Suppressor macrophage treated with lipopolysaccharide for 4 hours (primary cell): ENCODE measurements at regions not wholly inside any gene's neighbourhood (a gene's known extent, or its start where the extent isn't known, plus 50 kb on each side); places are given as distances from the start of the nearest gene placed in this dataset.

ENCODE experiments used
- DNase-seq: peaks from one replicate; pipeline ENCODE4 v3.0.0-alpha.2; 2020

DNA sequence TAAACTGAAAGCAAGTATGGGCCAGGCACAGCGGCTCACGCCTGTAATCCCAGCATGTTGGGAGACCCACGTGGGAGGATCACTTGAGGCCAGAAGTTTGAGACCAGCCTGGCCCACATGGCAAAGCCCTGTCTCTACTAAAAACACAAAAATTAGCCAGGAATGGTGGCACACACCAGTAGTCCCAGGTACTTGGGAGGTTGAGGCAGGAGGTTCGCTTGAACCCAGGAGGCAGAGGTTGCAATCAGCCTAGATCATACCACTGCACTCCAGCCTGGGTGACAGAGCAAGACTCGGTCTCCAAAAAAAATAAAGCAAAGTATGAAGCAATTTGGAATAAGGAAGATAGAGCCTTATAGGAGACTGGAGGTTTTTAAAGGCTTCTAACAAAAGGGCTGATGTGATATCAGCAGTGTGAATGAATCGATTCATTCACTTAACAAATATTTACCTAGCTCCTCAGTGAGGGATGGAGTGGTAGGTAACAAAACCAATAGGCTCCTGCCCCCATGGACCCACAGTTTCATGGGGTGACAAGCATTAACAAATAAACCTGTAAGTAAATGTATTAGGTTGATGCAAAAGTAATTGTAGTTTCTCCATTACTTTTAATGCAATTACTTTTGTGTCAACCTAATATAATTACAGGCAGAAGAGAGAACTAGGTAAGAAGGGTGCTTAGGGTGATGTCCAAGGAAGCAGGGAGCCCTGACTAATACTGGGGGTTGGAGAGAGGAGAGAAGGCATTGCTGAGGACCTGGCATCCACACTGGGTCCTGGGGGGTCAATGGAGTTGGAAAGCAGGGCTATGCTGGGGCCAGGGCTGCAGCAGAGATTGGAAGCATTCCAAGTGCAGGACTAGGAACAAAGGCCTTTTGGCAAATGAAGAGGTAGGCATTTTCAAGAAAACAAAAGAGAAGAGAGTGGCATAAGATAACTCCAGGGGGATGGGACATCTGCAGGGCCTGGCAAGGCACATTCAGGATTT lies 195.4 kb upstream of the ARL4C start:
- no peak for DNase-seq

DNA sequence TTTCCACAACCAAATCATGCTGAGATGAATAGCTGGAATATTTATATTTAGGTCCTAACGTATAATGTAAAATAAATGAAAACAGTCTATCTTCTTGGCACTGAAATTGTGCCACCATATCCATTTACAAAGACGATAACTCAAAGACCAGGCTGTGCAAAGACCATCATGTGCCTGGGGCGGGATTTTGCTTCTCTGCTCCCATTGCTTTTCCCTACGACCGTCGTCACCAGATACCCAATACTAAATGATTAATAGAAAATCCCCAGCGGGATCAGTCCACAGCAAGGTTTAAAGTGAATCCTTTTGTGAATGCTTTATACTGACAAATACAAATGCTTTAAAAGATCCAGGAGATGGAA lies 194.3 kb upstream of the ARL4C start:
- DNase-seq = no peak

GRCh38 chr2:234690569-234691213 lies 193.8 kb upstream of the ARL4C start:
- DNase-seq = no peak

- no peak for DNase-seq
These were observed 193.1 kb upstream of the ARL4C start for GRCh38 chr2:234689911-234690379.

DNA sequence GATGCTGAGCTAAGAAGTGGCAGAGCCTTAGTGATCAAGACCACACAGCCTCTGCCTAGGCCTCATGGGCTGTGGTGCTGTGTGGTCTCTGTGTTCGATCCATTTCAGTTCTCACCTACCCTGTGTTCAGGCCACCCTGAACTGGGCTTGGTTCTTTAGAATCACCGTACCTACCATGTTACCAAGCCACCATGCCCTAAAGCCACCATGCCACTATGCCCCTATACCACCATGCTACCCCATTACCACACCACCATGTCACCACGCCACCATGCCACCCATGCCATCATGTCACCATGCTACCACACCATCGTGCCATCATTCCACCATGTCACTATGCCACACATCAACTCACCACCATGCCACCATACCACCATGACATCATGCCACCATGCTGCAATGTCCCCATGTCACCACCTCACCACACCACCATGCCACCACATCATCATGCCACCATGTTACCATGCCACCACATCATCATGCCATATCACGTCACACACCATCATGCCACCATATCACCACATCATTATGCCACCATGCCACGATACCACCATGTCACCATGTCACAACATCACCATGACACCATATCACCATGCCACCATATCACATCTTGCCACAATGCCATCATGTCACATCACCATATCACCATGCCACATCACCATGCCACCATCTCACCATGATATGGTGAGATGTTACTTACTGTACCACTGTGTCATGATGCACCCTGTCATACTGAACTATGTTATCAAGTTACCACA lies 191.0 kb upstream of the ARL4C start:
- DNase-seq = no peak

DNA sequence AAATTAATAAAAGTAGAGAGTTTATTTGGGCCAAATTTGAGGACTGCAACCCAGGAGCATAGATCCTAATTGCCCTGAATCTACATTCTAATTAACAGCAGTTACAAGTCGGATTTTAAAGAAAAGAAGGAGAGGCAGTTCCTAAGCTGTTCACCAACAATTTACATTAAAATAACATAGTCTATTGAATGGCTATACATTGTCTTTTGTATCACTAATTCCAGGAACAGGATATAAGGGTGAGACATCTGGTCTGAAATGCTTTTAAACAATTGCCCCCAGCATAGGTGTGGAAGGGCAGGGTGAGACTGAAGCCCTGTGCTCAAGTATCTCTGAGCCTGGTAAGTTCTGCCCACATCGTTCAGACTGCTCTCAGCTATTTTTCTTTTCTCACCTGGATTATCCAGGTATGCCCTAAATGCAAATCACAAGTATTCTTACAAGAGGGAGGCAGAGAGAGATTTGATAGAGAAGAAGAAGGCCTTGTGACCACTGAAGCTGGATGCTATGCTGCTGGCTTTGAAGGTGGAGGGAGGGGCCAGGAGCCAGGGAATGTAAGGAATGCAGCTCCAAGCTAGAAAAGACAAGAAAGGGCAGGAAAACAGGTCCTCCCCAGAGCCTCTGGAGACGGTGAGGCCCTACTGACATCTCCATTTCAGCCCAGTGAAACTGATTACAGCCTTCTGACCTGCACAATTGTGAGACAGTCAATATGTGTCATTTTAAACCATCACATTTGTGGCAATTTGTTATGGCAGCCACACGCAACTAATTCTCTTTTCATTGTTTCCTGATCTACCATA lies 189.4 kb upstream of the ARL4C start:
- DNase-seq = no peak

GRCh38 chr2:234684466-234684865 lies 187.6 kb upstream of the ARL4C start:
- no peak for DNase-seq

DNA sequence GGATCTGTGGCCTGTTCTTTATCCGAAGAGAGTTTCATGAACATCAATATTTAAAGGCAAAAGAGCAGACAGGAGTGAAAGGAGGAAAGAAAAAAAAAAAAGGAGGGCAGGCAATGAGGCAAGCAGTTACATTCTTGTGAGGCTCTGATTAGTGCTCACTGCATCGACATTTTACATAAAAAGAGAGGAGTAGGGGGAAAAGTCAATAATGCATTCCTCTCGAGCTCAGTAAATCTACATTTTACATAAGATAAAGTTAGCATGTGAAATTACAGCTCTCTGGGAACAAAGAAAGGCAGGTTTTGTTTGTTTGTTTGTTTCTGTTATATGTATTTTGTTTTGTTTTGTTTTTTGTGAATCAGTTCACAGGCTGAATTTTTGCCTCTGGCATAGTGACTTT lies 187.1 kb upstream of the ARL4C start:
- no peak for DNase-seq

DNA sequence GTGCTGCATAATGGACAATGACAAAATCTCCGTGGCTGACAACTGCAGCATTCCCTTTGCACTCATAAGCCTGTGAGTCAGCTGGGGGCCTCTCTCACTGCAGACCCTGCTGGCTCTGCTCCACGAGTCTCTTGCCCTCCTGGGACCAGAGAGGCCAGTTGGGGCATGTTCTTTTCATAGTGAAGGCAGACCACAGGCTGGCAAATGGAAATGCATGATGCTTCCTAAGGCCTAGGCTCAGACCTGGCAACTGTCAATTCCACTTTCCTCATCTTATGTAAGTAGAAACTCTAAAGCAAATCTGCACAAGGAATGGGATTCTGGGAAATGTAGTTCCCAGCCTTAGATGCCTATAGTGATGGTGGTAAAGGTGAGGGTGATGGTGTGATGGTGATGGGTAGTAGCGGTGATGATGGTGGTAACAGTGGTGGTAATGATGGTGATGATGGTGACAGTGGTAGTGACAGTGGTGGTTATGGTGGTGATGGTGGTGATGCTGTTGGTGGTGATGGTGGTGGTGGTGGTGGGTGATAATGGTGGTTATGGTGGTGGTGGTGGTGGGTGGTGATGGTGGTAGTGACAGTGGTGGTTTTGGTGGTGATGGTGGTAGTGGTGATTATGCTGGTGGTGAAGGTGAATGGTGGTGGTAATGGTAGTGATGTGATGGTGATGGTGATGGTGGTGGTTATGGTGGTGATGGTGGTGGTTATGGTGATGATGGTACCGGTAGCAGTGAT lies 185.8 kb upstream of the ARL4C start:
- no peak for DNase-seq

- no peak for DNase-seq
These were observed 184.1 kb upstream of the ARL4C start for GRCh38 chr2:234680688-234681619.

GRCh38 chr2:234679741-234680687 lies 183.1 kb upstream of the ARL4C start:
- no peak for DNase-seq

- no peak for DNase-seq
These were observed 182.4 kb upstream of the ARL4C start for GRCh38 chr2:234679301-234679740.

DNA sequence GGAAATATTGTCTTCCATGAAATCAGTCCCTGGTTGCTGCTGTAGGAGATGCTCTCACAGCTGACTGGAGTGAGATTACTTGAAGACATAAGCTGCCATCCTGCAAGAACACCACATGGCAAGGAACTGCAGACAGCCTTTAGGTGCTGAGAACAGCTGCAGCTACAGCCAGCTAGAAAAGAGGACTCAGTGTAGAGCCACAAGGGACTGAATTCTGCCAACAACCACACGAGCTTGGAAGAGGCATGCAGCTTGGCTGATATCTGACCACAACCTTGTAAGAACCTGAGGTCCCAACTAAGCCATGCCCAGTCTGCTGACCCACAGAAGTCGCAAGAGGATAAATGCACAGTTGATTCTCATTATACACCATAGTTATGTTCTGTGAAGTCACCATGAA lies 181.8 kb upstream of the ARL4C start:
- DNase-seq = no peak

GRCh38 chr2:234677758-234678538 lies 181.1 kb upstream of the ARL4C start:
- no peak for DNase-seq

DNA sequence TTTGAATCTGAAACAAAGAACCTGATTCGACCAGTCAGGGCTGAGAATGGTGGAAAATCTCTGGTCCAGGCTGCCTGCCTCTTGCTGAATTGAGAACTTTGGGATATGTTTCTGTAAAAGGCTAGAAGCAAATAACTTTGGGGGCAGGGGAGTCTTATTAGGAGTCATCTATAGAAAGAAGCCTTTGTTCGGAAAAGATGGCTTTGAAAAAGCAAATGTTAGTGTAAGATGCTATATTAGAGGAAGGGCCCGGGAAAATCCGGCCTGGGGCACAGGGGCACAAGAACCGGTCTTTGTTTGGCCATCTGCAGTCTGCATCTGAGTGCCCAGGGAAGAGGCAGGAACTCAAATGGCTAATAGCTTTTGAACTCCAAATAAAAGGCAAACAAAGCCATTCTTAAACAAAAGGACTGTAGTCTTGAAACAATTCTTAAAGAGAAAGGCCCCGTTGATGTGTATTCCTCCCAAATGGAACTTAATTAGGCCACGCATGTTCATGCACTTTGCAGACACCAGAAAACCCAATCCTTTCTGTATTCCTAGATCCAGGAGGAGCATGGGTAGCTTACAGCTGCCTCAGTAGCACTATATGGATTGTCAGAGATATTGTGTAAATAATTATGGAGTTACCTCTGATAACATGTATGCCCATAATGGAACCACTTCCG lies 180.0 kb upstream of the ARL4C start:
- no peak for DNase-seq

DNA sequence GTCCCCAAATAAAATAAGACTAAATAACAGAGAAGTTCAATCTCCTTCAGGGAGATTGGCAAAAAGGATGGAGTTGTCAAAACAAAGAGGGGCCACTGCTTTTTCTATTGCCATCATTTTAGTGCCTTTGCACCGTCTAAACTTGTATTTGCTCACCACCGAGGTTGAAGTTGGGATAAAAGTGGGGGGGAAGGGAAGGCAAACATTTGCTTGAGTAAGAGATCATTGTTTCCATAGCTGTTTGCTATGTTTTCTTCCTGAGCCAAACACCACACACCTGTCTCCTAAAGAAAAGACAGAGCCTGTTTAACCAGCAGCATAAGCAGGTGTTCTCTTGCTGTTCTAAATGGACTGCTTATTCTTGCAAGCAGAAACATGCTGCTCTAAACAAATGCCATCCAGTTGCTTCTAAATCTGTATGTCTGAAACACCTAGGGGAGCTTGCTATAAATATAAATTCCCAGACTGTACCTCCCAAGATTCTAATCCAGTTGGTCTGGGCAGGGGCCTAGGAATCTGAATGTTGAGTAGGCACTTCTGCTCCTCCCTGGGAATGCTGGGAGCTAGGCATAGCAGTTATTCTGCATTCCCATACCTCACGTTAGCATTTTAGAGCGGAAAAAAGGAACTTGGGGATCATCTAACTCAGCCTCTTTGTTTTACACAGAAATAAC lies 179.4 kb upstream of the ARL4C start:
- no peak for DNase-seq

DNA sequence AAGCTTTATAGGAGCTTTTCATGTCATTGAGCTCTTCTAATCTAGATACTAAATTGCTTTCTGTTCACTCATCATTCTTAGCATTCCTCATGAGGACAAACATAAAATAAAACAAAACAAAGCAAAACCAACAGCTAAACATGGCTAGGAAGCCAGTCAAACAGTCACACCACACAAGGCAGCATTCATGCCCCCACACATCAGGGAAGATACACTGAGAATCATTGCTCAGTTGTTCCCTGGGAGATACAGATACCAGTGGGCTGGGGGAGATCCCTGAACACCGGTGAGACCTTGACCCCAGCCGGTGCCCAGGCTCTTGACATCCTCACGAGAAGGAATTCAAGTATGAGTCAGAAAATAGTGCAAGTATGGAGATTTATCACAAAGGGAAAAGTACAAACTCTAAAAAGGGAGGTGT lies 177.9 kb upstream of the ARL4C start:
- DNase-seq = no peak
